ENCODE measurements at regions not wholly inside any gene's neighbourhood (a gene's known extent, or its start where the extent isn't known, plus 50 kb on each side); places are given as distances from the start of the nearest gene placed in this dataset.

DNA sequence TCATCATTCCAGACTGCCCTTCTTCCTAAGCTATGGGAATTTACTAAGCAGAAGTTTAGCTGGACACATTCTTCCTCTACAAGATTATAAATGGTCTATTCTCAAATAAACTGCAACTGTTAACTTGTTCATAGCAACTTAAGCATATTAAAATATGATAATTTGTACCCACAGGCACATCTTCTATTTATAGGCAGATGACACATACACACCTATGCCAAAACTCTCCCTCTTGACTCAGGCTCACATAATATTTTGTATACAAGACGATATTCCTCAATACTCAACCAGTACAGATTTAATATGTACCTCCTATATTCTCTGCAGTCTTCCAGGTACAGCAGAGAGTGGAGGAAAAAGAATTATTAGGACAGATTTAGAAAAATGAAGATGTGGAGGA lies 232.7 kb upstream of the KIAA1217 start:
- no peak overlapping the region for H3K4me3 ChIP-seq (ENCODE audit: low read length)
- TF ChIP-seq, protein P1, sequence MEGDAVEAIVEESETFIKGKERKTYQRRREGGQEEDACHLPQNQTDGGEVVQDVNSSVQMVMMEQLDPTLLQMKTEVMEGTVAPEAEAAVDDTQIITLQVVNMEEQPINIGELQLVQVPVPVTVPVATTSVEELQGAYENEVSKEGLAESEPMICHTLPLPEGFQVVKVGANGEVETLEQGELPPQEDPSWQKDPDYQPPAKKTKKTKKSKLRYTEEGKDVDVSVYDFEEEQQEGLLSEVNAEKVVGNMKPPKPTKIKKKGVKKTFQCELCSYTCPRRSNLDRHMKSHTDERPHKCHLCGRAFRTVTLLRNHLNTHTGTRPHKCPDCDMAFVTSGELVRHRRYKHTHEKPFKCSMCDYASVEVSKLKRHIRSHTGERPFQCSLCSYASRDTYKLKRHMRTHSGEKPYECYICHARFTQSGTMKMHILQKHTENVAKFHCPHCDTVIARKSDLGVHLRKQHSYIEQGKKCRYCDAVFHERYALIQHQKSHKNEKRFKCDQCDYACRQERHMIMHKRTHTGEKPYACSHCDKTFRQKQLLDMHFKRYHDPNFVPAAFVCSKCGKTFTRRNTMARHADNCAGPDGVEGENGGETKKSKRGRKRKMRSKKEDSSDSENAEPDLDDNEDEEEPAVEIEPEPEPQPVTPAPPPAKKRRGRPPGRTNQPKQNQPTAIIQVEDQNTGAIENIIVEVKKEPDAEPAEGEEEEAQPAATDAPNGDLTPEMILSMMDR (conservative IDR thresholded peaks at IDR 0.05), result no peak
- H3K36me3 Mint-ChIP-seq (ENCODE audit: low read depth), result no peaks in the 10 kb centered on the region
- H3K4me3 Mint-ChIP-seq, result no peak overlapping the region
- WGBS, 2 experiments (ENCODE audit: insufficient coverage in 1 of 2, insufficient read length in 1 of 2), result 82% methylated on average over 1 of the region's 1 CpG; no CpG with 5 or more reads in 1 of the 2 experiments
- H3K27me3 Mint-ChIP-seq (ENCODE audit: insufficient read depth), result no peaks in the 10 kb centered on the region
- H3K4me1 ChIP-seq (ENCODE audit: control insufficient read depth, insufficient read depth, low read length), result peaks cover 2% of the 10 kb centered on the region
- no peak overlapping the region for H3K27ac Mint-ChIP-seq
- DNase-seq, result no peak
- H3K9me3 Mint-ChIP-seq, result no peaks in the 10 kb centered on the region
- H3K27ac ChIP-seq (ENCODE audit: low read depth, low read length), result no peak overlapping the region
- H3K27me3 ChIP-seq (ENCODE audit: control insufficient read depth, insufficient read depth, low read length, poor library complexity, severe bottlenecking), result no peaks in the 10 kb centered on the region
- H3K4me1 Mint-ChIP-seq, result peaks cover 2% of the 10 kb centered on the region
- no peaks in the 10 kb centered on the region for H3K36me3 ChIP-seq (ENCODE audit: control insufficient read depth, insufficient read depth, low read length)
- H3K9me3 ChIP-seq (ENCODE audit: control insufficient read depth, low read length), result no peaks in the 10 kb centered on the region
- H3K9ac ChIP-seq (ENCODE audit: extremely low read depth, low read length, poor library complexity, severe bottlenecking), result no peak overlapping the region

DNA sequence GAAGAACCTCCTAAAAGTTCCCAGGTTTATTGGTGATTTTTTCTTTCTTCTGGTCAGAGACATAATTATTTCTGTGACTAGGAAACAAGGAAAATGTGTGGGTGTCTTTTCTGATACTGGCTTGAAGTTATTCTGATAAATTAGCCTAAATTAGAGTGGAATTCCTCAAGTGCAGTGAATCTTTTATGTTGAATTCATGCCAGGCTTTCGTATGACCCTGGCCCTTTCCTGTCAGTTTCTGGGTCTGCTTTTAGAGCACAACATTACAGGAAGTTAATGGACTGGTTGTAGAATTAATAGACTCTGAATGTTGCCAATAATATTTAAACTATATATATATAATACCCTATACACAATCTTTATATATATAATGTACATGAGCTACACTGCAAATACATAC lies 230.6 kb upstream of the KIAA1217 start:
- no peaks in the 10 kb centered on the region for H3K36me3 ChIP-seq (ENCODE audit: control insufficient read depth, insufficient read depth, low read length)
- H3K36me3 Mint-ChIP-seq (ENCODE audit: low read depth), result no peaks in the 10 kb centered on the region
- WGBS, 2 experiments (ENCODE audit: insufficient coverage in 1 of 2, insufficient read length in 1 of 2), result 78% methylated on average over 1 of the region's 1 CpG; no CpG with 5 or more reads in 1 of the 2 experiments
- H3K27ac Mint-ChIP-seq, result no peak overlapping the region
- TF ChIP-seq, protein P1 (conservative IDR thresholded peaks at IDR 0.05), result no peak
- no peaks in the 10 kb centered on the region for H3K9me3 Mint-ChIP-seq
- H3K4me1 ChIP-seq (ENCODE audit: control insufficient read depth, insufficient read depth, low read length), result peaks cover 2% of the 10 kb centered on the region
- H3K4me1 Mint-ChIP-seq, result peaks cover 2% of the 10 kb centered on the region
- DNase-seq, result no peak
- no peak overlapping the region for H3K9ac ChIP-seq (ENCODE audit: extremely low read depth, low read length, poor library complexity, severe bottlenecking)
- H3K27me3 Mint-ChIP-seq (ENCODE audit: insufficient read depth), result no peaks in the 10 kb centered on the region
- no peaks in the 10 kb centered on the region for H3K27me3 ChIP-seq (ENCODE audit: control insufficient read depth, insufficient read depth, low read length, poor library complexity, severe bottlenecking)
- H3K9me3 ChIP-seq (ENCODE audit: control insufficient read depth, low read length), result no peaks in the 10 kb centered on the region
- H3K4me3 Mint-ChIP-seq, result no peak overlapping the region
- no peak overlapping the region for H3K27ac ChIP-seq (ENCODE audit: low read depth, low read length)
- H3K4me3 ChIP-seq (ENCODE audit: low read length), result no peak overlapping the region

DNA sequence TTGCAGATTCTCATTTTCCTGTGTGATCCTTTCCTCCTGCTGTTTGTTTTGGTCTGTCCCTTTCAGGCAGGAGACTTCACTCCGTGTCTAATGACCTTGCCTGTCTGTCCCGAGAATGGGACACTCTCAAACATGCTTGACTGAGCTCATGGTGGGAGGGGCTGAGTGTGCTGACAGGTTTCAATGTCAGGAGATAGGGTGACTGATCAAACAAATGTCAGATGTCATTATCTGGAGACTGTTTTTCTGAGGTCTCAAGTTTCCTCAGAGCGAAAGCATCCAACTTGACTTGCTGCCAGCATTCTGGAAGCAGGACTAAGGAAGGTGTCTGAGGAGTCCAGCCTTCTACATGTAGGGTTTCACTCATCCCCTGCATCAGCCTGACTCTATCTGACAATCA lies 228.8 kb upstream of the KIAA1217 start:
- H3K9ac ChIP-seq (ENCODE audit: extremely low read depth, low read length, poor library complexity, severe bottlenecking), result no peak overlapping the region
- peaks cover 3% of the 10 kb centered on the region for H3K9me3 Mint-ChIP-seq

More for the DNA sequence above, 228.8 kb upstream of the KIAA1217 start:
- no peaks in the 10 kb centered on the region for H3K36me3 Mint-ChIP-seq (ENCODE audit: low read depth)
- no peak overlapping the region for H3K4me3 ChIP-seq (ENCODE audit: low read length)
- H3K27me3 Mint-ChIP-seq (ENCODE audit: insufficient read depth), result no peaks in the 10 kb centered on the region
- peaks cover 2% of the 10 kb centered on the region for H3K4me1 ChIP-seq (ENCODE audit: control insufficient read depth, insufficient read depth, low read length)
- H3K27ac Mint-ChIP-seq, result no peak overlapping the region
- TF ChIP-seq, protein P1 (conservative IDR thresholded peaks at IDR 0.05), result no peak
- H3K9me3 ChIP-seq (ENCODE audit: control insufficient read depth, low read length), result no peaks in the 10 kb centered on the region
- no peaks in the 10 kb centered on the region for H3K36me3 ChIP-seq (ENCODE audit: control insufficient read depth, insufficient read depth, low read length)
- no peak overlapping the region for H3K27ac ChIP-seq (ENCODE audit: low read depth, low read length)
- WGBS, 2 experiments (ENCODE audit: insufficient coverage in 1 of 2, insufficient read length in 1 of 2), result 79 to 86% methylated on average over 3 of the region's 3 CpGs
- peaks cover 2% of the 10 kb centered on the region for H3K4me1 Mint-ChIP-seq
- no peaks in the 10 kb centered on the region for H3K27me3 ChIP-seq (ENCODE audit: control insufficient read depth, insufficient read depth, low read length, poor library complexity, severe bottlenecking)
- no peak overlapping the region for H3K4me3 Mint-ChIP-seq
- DNase-seq, result no peak

Data from endodermal cell (in vitro differentiated cells).